ENCODE measurements at regions not wholly inside any gene's neighbourhood (a gene's known extent, or its start where the extent isn't known, plus 50 kb on each side); places are given as distances from the start of the nearest gene placed in this dataset.
"Not testable (repeated sequence)": the region's sequence is repeated elsewhere in the genome, so short reads cannot be mapped to it uniquely, and the experiment has no call there.

DNA sequence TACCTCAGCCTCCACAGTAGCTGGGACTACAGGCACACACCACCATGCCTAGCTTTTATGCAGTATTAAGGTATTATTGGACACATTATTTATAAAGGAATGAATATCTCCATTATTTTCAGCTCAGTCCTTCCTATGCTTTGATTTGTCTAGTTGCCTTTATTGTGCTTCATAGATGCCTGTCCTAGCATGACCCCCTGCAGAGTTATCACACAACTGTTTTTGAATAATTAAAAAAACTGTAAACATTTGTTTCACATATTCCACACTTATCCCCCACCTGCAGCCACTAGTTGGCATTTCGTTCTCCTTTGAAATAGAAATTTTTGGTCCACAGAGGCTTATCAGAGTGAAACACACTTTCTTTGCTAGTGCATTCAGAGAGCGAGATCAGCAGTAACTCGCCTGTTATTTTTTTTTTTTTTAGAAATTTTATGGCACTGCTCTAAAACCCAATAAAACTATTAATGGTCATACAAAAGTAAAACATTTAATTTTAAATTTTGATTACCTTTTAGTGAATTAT lies 151.8 kb upstream of the RASA1 start:
- no peak for DNase-seq

DNA sequence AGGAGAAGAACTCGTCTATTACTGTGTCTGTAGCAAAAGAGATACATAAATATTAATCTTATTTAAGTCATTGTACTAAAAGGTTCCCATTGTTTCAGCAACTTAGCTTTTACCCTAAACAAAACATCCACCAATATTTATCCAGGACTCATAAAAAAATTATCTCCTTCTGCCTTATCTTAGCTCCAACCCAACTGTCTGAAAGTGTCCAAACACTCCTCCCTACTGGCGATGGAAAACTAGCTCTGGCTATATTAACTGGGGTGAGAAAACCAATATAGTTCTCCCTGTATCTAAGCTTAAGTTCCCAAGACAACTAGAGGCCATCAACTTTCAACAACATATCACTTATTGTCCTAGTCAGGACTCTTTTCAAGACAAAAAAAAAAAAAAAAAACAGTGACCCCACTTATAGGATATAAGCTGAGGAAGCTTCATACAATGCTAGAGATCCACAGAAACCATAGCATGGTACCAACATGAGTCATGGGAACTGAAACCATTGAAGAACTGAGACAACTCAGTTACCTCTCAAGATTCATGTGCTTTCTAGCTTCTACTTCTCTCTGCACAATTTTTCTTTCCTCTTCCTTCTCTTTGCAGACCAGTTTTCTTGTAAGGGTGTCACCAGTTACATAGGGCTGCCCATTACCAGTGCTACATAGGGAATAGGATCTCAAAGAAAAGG lies 150.7 kb upstream of the RASA1 start:
- DNase-seq = no peak

DNA sequence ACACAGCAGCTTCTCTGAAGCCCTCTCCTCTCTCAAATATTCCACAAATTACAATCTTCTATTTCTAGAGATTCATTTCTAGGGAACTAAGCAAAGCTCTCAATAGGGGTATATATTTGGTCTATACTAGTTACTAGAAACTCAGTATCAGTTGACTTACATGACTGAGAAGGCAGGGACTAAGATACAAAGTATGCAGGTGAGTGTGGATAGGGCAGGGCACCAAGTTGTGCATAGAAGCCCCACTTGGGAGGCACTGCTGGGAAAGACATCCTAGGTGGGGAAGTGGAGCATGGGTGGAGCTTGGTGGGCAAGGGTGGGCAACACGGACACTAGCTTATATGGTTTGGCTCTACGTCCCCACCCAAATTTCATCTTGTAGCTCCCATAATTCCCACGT lies 148.1 kb upstream of the RASA1 start:
- DNase-seq = no peak

DNA sequence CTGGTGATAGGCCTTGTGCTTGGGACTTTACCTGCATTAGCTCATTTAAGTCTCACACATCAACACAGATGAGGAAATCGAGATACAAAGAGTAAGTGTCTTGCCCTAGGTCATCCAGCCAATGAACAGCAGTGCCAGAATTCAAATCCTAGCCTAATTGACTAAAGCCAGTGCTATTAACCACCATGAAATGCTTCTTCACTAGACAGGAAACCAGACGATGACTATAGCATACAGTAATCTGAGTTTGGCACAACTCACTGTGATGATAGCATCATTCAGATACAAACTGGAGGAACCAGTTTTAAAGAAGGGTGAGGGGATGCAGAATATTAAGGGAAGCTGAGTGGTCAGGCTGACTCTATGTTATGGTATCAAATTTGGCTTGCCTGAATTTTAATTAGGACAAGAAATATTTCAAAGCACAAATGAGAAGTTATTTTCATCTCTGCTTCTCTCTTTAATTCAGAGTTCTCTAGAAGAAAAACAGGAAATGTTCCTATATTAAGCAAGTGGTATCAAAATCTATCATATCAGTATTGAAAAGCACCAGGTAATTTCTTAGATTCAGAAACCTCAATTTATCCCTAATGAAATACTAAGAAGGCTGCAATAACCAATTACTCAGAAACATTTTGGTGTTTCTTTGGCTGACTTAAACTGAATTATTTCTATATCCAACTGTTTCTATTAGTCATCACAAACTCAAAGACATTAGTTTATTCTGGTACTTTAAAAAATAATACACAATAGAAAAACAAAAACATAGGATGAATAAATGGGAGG lies 147.0 kb upstream of the RASA1 start:
- no peak for DNase-seq

DNA sequence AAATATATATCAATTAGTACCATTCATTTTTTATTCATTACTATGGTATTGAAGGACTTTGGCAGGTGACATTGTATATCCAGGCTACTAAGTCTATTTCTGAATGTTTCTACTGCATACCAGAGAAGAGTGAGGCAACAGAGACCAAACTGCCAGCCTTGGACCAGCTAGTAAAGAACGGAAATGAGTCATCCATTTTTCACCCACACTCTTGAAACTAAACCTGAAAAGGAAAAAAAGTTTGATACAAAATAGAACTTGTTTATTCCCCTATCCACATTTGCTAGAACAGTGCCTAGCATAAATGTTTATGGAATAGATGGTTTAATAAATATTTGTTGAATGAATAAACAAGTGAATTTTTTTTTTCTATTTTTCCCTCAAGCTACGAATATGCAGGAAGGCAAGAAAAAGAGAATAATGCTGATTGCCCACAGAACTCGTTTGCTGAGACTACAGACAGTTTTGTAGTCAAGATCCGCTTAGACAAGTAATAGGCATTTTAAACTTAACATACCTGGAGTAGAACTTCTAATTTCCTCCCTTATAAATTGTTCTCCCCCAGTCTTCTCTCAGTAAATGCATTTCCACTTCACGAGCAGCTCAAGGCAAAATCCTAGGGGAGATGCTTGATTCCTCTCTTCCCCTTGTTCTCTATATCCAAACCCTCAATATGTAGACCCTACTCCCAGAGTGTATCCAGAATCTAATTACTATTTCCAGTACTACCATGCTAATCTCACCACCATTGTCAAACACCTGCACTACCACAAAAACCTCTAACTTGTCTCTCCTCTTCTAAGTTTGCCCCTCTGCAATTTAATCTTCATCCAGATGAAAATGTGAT lies 146.2 kb upstream of the RASA1 start:
- no peak for DNase-seq

DNA sequence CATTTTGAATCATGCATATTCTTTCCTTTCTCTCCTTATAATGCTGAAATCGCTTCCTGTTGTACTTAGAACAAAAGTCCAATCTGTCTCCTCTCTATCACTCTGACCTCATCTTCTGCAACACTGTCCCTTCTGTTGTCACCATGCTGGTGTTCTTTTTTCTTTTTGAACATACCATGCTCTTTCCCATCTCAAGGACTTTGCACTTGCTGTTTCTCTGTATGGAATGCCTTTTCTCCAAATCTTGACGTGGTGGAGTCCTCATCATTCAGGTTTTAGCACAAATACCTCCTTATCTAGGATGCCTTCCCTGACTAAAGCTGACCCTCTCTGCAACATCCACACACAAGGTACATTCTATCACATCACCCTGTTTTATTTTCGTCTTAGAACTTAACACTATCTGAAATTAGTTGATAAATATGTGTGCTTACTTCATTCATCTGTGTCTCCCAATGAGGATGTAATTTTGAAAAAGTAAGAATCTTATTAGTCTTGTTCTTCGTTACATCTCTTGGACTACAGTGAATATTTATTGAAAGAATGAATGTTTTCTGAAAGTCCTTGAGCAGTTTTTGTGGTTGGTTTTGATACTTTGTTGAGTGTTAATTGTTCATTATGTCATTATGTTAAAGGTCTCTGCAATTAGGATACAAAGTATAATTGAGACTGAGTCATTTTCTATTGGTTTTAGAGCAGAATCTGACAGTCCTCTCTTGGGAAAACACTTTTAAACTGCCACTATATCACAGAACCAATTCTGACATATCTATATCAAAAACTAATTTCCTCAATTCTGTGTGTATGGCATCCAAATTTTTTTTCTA lies 145.3 kb upstream of the RASA1 start:
- DNase-seq = no peak

DNA sequence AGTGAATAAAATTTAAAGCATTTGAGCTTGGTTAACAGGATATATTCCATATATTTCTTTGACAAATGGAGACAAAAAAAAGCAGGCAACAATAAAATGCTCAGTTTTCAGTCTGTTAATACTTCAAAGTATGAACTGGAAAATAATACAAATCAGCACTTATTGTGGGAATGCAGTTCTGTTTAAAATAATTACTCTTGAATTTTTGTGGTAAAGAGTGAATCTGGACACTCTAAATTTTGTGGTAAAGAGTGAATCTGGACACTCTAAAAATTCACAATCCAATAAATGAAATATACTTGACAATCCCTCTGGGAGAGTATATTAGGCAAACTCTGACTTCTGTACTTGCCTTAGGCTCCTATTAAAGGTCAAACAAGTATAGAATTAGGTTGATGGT lies 141.9 kb upstream of the RASA1 start:
- no peak for DNase-seq

DNA sequence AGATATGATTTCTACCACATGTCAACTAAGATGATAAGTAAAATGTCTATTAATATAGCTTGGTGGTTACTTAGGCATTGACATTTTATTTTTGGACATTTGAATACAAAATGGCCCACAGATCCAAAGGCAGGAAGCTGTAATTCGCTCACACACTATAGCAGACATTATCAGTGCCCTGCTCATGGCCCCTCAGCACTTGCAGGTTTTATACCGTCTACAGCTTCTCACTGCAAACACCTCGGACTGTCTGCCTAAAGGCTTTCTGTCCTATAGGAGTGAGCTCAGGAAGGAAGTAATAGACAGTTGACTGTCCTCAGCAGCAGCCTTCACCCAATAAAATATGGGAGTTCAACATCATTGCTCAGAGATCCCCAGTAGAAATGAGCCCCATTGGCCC lies 140.8 kb upstream of the RASA1 start:
- DNase-seq = no peak

DNA sequence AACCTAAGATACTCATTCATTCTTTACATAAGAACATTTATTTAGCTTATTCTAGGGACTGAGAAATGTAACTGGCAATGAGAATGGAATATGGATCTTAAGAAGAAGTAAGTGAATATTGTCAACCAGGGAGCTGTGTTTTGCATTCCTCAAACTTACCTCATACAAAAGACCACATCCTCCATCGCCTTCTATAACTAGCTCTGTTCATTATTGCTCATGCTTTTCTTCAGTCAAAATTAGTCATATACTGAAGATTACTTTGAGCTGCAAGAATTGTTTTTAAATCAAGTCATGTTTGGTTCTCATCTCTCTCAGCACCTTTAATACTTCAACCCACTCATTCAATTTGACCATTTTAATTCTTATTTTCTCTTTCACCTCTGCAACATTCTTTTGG lies 140.3 kb upstream of the RASA1 start:
- no peak for DNase-seq

DNA sequence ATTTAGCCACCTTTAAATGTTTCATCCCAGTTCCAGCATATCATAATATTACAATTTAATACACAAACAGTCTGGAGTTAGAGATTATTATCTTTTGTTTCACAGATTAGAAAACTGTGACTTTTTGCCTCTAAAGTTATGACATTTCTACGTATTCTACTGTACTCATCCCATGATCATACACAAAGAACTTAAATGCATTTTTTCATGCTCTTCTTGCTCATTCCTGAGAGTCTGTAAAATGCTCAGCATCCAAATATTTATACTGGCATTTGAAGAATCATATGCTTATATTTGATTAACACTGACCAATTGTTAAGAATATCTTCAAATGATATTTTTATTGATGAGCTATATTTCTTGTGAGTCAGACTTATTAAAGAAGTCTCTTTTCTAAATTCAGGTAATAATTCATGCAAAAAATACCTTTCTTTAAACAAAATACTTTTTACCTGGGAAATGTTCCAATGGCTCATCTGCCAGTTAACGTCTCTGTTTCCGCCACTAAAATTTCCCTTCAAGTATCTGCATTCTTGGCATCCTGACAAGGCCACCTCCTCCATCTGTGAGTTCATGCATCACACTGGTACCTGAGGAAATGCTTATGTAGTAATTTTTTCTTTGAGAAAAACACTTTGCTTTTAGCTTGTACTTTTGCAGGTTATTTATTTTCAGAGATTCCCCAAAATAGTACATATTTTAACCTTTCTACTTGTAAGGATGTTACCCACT lies 139.6 kb upstream of the RASA1 start:
- no peak for DNase-seq

DNA sequence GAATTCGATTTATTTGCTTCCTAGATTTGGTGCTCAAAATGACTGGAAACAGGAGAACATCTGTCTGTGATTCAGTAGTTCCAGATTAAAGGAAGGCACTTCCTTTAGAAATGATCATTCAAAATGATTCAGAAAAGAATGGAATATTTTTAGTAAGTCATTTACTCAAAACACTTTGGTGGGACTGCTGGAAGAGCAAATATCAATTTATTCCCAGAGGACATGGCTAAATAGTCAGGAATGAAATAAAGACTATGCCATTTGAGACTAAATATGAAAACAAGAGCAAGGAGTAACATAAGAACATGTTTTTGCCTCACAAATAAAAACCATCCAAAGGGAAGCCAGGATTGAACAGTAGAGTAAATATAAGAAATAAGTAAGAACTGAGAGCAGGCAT lies 138.6 kb upstream of the RASA1 start:
- DNase-seq = no peak

DNA sequence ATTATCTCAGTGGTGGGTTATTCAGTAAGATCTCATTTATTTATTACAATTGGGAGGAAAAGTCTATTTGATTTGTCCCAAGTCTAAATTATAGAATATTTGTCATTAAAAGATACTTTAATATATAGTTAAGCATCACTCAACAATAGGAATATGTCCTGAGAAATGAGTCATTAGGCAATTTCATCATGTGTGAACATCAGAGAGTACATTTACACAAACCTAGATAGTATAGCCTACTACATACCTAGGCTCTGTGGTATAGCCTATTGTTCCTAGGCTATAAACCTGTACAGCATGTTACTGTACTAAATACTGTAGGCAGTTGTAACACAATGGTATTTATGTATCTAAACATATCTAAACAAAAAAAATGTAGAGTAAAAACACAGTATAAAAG lies 135.0 kb upstream of the RASA1 start:
- DNase-seq = no peak

DNA sequence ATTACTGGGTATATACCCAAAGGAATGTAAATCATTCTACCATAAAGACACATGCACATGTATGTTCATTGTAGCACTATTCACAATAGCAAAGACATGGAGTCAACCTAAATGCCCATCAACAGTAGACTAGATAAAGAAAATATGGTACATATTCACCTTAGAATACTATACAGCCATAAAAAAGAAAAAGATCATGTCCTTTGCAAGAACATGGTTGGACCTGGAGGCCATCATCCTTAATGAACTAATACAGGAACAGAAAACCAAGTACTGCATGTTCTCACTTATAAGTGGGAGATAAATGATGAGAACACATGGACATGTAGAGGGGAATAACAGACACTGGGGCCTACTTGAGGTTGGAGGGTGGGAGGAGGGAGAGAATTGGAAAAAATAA lies 133.2 kb upstream of the RASA1 start:
- not testable (repeated sequence) for DNase-seq

DNA sequence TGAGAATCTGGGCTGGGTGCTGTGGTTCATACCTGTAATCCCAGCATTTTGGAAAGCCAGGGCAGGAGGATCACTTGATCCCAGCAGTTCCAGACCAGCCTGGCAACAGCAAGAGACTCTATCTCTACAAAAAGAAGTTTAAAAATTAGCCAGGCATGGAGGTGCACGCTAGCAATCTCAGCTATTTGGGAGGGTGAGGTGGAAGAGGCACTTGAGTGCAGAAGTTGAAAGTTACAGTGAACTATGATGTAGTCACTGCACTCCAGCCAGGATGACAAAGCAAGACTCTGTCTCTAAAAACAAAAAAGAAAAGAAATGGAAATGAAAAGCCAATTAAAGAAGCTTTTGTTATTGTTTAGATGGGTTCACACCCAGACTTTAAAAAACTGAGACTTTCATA lies 131.6 kb upstream of the RASA1 start:
- DNase-seq = no peak

DNA sequence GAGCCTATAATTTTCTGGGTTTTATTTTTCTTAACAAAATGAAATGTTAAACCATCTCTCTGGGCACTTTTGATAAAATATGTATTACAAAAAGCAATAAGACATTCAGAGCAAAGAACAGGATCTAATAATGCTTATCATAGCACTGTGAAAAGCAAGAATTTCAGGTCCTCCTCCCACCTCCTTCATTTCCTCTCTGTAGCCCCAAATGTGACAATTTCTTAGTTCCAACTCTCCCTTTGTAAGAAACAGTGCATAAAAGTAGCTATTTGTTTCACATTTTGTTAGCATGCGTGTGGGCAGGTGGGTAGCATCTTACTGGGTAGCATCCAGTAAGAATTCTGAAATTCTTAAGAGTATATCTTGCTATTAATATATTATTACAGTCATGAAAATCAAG lies 130.9 kb upstream of the RASA1 start:
- DNase-seq = no peak

DNA sequence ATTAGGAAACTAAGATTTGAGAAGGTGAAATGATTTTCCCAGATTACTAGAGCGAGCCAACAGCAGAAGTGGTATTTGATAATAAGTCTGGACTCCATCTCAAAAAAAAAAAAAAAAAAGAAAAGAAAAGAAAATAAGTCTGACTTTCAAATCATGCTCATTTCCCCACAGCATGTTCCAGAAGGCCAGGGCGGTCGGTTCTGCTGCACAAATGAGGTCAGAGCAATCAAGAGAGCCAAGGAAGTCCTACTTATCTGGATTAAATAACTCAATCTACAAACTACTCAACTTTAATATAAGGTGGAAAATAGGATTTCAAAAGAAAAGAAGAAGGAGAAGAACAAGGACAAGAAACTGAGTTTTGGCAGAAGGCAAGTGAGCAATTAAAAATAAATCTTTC lies 130.4 kb upstream of the RASA1 start:
- DNase-seq = no peak

DNA sequence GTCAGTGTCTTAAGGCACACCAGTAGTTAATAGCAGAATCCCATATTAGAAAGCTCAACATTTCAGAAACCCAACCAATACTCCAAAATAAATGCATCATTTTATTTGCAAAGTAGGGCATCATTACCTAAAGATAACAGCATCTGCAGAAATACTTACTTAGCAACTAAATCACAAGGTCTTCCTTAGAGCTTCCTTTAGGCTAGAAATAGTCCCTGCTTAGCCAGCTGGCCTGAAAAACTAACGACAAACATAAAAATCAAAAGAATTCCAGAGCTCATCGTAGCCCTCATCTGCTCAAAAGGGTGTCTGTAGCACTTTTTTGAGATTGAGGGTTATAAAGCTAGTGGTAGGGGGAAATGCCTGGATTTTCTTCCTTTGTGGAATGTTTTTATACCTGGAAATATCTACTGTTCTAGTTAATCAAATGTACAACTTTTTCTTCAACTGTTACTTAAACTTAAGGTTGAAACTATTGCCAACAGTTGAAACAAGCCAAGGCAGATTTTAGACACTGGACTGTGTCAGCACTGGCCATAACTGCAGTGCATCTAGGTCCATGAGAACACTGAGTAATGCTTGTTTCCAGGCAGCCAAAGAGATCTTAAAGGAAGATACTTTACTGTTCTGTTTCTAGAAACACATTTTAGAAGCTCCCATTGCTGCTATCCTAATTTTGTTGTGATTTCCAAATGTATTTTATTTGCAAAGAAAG lies 129.4 kb upstream of the RASA1 start:
- DNase-seq = no peak

DNA sequence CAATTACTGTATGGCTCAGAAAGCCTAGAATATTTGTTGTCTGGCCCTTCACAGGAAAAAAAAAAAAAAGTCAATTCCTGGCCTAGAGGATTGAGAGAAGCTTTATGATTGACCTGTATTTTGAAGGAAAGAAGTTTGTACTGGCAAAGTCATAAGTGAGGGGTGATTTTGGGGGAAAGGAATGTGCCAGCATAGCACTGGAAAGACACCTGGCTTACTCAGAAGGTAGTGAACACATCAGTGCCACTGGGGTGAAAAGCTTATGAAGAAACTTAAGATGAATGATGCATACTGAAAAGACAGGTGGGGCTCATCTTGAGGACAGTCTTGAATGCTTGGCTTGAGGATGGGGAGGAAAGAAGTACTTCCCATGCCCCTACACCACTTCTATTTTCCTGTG lies 127.9 kb upstream of the RASA1 start:
- no peak for DNase-seq

DNA sequence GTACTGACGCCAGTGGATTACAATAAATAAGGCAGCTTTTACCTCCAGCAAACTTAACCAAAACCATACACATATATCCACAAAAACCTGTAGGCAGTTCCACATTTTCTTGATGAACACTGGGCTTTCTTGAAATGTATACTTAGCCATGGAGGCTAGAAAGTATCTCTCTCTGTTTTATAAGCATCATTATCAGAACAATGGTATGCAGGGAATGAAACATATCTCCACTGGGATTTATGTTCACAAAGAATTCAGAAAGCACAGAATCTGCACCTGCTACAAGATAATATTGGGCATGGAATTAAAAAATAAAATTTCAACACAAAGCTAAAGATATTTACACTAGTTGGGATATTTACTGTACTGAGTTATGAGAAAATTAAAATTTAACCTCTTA lies 126.1 kb upstream of the RASA1 start:
- DNase-seq = no peak

DNA sequence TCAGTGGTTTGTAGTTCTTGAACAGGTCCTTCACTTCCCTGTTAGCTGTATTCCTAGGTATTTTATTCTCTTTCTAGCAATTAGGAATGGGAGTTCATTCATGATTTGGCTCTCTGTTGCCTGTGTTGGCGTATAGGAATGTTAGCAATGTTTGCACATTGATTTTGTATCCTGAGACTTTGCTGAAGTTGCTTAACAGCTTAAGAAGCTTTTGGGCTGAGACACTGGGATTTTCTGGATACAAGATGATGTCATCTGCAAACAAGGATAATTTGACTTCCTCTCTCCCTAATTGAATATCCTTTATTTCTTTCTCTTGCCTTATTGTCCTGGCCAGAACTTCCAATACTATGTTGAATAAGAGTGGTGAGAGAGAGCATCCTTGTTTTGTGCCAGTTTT lies 121.8 kb upstream of the RASA1 start:
- DNase-seq = not testable (repeated sequence)

DNA sequence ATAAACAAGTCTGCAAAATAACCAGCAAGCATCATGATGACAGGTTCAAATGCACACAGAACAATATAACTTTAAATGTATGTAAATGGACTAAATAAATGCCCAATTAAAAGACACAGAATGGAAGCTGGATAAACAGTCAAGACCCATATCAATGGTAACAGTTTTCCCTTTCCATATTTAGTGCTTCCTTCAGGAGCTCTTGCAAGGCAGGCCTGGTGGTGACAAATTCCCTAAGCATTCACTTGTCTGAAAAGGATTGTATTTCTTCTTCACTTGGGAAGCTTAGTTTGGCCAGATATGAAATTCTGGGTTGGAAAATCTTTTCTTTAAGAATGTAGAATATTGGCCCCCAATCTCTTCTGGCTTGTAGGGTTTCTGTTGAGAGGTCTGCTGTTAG lies 120.2 kb upstream of the RASA1 start:
- DNase-seq = no peak
